ENCODE measurements at regions not wholly inside any gene's neighbourhood (a gene's known extent, or its start where the extent isn't known, plus 50 kb on each side); places are given as distances from the start of the nearest gene placed in this dataset.
"Not testable (repeated sequence)": the region's sequence is repeated elsewhere in the genome, so short reads cannot be mapped to it uniquely, and the experiment has no call there.

GRCh38 chr7:73175322-73175721 is 89.5 kb upstream of the SPDYE9 start:
- DNase-seq (ENCODE audit: low read depth, low spot score) = not testable (repeated sequence)

- not testable (repeated sequence) for DNase-seq (ENCODE audit: low read depth, low spot score)
Measured at GRCh38 chr7:73170902-73171301, 85.1 kb upstream of the SPDYE9 start.

- not testable (repeated sequence) for DNase-seq (ENCODE audit: low read depth, low spot score)
Measured at GRCh38 chr7:73170415-73170814, 84.6 kb upstream of the SPDYE9 start.

GRCh38 chr7:73166152-73166551 is 80.3 kb upstream of the SPDYE9 start:
- not testable (repeated sequence) for DNase-seq (ENCODE audit: low read depth, low spot score)

GRCh38 chr7:73162680-73163079 is 76.8 kb upstream of the SPDYE9 start:
- not testable (repeated sequence) for DNase-seq (ENCODE audit: low read depth, low spot score)

- not testable (repeated sequence) for DNase-seq (ENCODE audit: low read depth, low spot score)
Measured at GRCh38 chr7:73161727-73162126, 75.9 kb upstream of the SPDYE9 start.

GRCh38 chr7:73157169-73157661 is 71.4 kb upstream of the SPDYE9 start:
- DNase-seq (ENCODE audit: low read depth, low spot score) = not testable (repeated sequence)

- not testable (repeated sequence) for DNase-seq (ENCODE audit: low read depth, low spot score)
Measured at GRCh38 chr7:73156510-73157168, 70.8 kb upstream of the SPDYE9 start.

- peak; percentile 79 for DNase-seq (ENCODE audit: low read depth, low spot score)
Measured at GRCh38 chr7:73154586-73155038, 68.8 kb upstream of the SPDYE9 start.

- DNase-seq (ENCODE audit: low read depth, low spot score) = not testable (repeated sequence)
Measured at GRCh38 chr7:73153921-73154585, 68.2 kb upstream of the SPDYE9 start.

- not testable (repeated sequence) for DNase-seq (ENCODE audit: low read depth, low spot score)
Measured at GRCh38 chr7:73148570-73148969, 62.7 kb upstream of the SPDYE9 start.

GRCh38 chr7:73147681-73148080 is 61.8 kb upstream of the SPDYE9 start:
- DNase-seq (ENCODE audit: low read depth, low spot score) = not testable (repeated sequence)

- not testable (repeated sequence) for DNase-seq (ENCODE audit: low read depth, low spot score)
Measured at GRCh38 chr7:73143993-73144392, 58.2 kb upstream of the SPDYE9 start.

GRCh38 chr7:73137922-73138321 is 52.1 kb upstream of the SPDYE9 start:
- not testable (repeated sequence) for DNase-seq (ENCODE audit: low read depth, low spot score)
